Activated CD4-positive, alpha-beta T cell treated with anti-CD3 and anti-CD28 coated beads, Interleukin-2, amount 50 U/mL, for 1 hour (primary cell): ENCODE measurements at regions not wholly inside any gene's neighbourhood (a gene's known extent, or its start where the extent isn't known, plus 50 kb on each side); places are given as distances from the start of the nearest gene placed in this dataset.
"Not testable (repeated sequence)": the region's sequence is repeated elsewhere in the genome, so short reads cannot be mapped to it uniquely, and the experiment has no call there.

Experiments
- DNase-seq: peaks from one replicate; pipeline ENCODE4 v3.0.0-alpha.2; 2020

DNA sequence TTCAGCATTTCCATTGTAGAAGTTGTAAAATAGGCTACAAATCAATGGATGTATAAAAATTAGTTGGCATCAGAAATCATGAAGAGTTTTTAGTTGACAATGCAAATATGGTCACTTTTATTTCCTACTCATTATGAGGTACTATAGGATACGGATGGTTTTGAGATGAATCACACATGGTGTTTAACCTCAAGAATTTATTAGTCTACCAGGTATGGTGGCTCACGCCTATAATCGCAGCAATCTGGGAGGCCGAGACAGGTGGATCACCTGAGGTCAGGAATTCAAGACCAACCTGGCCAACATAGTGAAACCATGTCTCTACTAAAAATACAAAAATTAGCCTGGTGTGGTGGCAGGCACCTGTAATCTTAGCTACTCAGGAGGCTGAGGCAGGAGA is 1119.0 kb downstream of the NXPH1 start:
- not testable (repeated sequence) for DNase-seq

DNA sequence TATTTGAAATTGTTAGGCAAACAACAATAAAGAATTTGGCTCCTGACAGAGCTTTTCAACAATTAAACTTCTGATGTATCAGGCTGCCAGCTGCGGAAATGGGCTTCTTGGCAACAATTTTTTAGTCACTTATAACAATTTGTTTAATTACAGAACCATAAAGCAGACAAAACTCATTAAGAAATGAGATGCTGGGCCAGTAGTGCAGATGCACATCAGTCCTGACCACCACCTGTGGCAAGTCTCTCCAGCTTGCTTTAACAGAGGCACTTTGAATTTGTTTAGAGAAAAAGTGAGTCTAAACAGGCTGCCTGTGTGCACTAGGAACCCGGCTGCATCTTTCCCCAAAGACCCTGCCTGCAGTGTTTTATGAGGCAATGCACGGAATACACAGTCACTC is 1124.4 kb downstream of the NXPH1 start:
- DNase-seq = no peak

DNA sequence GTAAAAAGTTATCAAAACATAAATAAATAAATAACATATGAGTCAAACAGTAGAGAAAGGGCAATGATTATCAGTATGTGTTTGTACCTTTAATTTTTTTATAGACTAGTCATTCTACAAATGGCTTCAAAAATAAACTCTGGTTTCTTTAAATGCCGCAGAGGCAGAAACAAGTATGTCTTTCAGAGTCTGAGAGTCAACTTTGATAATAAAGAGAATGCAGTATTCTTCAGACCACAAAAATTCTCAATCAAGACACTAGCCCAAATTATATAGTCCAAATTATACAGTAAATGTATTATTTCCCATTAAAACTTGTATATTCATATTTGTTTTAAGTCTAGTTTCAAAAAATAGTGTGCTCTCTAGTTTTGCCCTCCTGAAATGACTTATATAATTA is 1142.3 kb downstream of the NXPH1 start:
- no peak for DNase-seq

DNA sequence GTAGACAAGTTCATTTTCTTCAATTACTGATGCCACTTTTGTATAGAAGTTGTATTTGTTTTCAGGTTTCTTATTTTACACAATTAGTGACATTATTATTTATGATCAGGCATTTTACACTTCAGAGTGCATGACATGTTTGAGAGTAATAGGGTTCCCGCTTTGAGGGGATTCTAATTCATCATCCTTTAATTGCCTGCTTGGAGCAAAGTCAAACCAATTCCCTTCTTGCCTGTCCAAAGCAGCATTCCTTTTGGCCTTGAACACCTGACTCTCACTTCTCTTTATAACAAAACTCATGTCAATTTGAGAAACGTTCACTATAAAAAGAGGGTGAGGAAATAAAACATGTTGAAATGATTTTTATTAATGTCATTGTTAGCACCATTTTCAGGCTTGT is 1149.4 kb downstream of the NXPH1 start:
- no peak for DNase-seq

DNA sequence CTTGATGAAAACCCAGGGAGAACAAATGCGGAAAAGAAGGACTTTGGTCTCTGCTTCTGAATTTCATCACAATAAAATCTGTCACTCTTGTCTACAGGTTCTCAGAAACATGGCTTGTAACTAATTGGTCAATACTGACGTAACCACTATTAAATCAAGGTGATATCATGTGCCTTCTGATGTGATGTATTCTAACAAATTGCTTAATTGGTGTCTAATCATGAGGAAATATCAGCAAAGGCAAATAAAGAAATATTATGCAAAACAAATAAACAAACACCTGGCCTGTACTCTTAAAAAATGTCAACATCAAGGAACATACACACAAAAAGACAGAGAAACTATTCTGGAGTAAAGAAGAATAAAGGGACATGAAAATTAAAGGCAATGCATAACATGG is 1165.0 kb downstream of the NXPH1 start:
- DNase-seq = no peak

DNA sequence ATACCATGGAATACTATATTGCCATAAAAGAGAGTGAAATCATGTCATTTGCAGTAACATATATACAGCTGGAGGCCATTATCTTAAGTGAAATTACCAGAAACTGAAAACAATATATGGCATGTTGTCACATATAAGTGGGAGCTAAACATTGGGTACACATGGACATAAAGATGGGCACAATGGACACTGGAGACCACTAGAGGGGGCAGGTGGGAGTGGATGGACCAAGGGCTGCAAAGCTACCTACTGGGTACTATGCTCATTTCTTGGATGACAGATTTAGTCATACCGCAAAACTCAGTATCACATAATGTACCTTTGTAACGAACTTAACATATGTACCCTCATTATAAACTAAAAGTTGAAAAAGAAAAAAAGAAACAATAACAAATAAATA is 1167.6 kb downstream of the NXPH1 start:
- no peak for DNase-seq

DNA sequence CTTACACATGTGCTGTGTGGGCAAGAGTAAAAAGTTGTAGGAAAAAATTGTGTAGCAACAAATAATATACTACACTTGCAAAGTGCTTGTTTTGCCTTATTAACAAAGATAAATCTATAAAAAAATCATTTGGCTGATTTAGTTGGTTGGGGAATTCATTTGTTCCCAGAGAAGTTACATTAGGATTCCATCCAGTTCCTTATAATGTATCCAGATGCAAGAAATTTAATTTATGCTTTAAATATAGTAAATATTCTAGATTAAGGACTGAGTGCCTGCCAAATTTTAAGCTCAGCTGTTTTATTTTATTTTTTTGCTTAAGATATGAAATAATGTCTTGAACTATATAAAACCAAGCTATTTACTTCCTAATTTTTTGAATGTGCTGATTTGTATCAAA is 1169.9 kb downstream of the NXPH1 start:
- DNase-seq = no peak

DNA sequence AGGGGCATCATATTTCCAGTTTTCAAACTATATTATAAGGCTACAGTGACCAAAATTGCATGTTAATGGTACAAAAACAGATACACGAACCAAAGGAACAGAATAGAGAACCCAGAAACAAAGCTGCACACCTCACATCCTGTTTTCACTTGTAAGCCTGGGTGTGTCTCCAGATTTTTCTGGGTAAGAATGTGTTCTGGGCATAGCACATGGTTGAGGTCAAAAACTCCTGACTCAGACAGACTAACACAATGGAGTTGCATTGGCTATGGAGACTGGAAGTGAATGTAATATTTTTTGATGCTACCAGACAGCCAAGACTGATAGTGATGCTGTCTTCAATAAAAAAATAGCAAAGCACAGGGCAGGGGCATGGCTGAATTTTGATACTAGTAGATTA is 1175.2 kb downstream of the NXPH1 start:
- DNase-seq = no peak

DNA sequence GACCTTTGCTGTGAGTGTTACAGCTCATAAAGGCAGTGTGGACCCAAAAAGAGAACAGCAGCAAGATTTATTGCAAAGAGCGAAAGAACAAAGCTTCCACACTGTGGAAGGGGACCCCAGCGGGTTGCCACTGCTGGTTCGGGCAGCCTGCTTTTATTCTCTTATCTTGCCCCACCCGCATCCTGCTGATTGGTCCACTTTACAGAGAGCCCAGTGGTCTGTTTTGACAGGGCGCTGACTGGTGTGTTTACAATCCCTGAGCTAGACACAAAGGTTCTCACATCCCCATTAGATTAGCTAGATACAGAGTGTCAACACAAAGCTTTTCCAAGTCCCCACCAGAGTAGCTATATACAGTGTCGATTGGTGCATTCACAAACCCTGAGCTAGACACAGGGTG is 1187.5 kb downstream of the NXPH1 start:
- DNase-seq = not testable (repeated sequence)

DNA sequence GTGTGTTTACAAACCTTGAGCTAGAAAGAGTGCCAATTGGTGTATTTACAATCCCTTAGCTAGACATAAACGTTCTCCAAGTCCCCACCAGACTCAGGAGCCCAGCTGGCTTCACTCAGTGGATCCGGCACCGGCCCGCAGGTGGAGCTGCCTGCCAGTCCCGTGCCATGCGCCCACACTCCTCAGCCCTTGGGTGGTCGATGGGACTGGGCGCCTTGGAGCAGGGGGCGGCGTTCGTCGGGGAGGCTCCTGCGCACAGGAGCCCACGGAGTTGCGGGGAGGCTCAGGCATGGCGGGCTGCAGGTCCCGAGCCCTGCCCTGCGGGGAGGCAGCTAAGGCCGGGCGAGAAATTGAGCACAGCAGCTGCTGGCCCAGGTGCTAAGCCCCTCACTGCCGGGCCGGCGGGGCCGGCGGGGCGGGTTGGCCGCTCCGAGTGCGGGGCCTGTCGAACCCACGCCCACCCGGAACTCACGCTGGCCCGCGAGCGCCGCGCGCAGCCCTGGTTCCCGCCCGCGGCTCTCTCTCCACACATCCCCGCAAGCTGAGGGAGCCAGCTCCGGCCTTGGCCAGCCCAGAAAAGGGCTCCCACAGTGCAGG is 1188.0 kb downstream of the NXPH1 start:
- not testable (repeated sequence) for DNase-seq

DNA sequence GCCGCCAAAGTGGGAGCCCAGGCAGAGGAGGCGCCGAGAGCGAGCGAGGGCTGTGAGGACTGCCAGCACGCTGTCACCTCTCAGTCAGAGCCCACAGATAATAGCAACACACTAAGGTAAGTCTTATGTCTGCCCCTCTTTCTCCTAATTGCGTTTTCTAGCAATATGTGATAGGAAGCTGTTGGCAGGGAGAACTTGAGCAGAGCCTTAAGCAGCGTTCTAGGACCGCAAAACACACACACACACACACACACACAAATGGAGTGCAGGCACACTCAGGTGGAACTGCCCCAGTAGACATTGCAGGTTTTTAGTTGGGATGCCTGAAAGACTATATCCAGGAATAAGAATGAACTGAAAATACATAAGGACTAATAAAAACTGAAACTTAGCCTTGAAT is 1188.5 kb downstream of the NXPH1 start:
- no peak for DNase-seq

DNA sequence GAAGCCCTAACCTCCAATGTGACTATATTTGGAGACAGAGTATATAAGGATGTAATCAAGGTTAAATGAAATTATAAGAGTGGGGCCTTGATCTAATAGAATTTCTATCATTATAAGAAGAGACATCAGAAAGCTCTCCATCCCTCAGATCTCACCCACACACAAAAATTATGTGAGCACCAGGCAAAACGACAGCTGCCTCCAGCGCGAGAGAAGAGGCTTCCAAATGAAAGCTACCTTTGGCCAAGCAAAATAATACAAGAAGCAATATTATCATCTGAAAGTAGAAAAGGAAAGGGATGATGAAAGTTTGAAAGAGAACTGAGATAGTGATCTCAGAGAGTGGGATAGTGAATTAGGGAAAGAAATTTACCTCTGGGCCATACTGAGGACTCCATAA is 1192.5 kb downstream of the NXPH1 start:
- DNase-seq = no peak

DNA sequence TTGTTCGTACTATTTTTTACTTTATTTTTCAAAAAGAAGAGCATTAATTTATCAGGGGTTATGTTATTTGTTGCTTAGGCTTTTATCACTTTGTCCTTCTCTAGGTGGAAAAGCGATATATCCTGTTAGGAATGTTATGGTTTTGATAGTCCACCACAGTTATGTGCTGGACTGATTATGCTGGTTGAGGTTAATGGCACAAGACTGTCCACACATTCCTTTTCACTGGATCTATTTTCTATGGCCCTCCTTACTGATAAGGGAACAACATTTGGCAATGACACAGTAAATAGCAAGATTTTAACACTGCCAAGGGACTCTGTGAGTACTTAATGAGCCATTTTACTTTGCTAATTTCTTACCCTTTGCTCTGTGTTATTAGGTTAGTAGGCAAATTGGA is 1212.3 kb downstream of the NXPH1 start:
- DNase-seq = no peak

DNA sequence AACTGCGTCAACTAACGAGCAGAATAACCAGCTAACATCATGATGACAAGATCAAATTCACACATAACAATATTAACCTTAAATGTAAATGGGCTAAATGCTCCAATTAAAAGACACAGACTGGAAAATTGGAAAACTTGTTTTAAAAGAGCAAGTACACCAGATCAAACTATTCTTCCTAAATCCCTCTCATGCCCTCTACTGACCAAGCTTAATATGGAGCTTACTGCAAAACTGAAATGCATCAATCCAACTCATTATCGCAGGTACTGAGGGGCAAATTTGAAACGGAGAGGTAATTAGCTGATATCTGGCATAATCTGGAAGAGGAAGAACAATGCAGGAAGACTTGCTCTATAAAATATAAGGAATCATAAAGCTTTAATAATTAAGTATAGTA is 1223.8 kb downstream of the NXPH1 start:
- no peak for DNase-seq

DNA sequence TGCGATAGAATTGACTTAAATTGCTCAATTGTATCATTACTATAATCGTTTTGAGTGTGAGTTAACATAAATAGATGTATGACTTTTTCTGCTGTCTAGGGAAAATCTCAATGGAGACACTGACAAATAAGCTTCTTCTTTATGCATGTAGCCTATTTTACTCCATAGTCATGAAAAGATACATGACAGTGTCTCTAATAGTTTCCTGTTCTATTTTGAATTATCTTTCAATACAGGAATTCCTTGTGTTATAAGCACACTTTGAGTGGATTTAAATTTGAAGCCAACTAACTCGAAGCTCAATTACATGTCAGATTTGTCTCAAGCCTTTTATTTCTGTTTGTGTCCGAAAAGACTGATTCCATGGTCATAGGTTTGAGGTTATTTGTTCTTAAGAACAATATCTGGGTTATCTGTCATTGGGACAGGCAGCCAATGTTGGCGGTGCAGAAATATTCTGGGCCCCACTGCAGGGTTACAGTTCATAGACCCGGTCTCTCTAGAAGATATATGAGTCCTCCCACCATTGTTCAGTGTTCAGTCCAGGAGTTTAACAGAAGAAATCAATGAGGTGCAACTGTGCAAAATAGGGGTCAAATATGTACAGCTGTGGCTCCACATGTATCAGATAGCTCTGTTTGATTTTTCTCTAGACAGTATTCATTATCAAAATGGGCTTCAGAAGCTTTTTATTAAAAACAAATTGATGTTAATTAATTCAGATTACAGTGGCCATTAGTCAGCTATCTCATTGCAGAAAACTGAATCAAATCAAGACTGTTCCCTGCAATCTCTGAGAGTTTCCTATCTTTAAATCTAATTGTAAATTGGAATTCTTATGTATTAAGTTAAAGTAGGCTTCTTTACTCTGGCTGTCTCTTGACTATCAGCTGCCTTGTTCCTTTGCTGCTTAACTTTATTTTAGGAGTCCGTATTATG is 1238.8 kb downstream of the NXPH1 start:
- DNase-seq = no peak

DNA sequence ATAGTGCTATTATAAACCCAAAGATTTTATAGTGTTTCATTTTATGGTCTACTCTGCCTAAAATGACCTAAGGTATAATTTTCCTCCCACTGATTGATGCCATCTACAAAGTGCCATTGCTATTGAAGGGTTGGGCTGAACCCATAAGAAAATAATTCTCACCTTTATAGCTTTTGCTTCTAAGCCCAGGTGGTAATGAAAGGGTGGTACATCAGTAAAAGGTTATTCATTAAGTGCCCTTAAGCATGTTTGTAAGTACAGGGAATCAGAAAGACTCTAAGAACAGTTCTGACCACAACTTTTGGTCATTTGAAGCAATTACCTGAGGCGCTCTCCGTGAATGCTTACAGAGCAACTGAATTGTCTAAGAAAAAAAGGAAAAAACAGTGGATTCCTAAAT is 1247.3 kb downstream of the NXPH1 start:
- no peak for DNase-seq

DNA sequence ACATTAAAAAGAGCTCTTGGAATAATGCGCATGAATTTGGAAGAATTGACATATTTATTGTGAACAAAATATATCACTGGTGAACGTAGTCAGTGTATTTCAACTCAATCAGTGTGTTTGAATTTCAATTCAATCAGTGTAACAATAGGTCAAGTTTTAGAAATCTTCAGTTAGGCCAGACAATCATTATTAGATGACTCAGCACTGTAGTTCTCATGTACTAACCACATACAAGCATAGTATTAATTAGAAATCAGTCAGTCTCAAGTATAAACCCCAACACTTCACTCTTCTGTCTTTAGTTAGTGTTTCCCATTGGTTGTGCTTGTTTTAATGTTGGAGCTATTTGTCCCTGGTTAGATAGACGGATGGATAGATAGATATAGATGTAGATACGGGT is 1247.9 kb downstream of the NXPH1 start:
- no peak for DNase-seq

DNA sequence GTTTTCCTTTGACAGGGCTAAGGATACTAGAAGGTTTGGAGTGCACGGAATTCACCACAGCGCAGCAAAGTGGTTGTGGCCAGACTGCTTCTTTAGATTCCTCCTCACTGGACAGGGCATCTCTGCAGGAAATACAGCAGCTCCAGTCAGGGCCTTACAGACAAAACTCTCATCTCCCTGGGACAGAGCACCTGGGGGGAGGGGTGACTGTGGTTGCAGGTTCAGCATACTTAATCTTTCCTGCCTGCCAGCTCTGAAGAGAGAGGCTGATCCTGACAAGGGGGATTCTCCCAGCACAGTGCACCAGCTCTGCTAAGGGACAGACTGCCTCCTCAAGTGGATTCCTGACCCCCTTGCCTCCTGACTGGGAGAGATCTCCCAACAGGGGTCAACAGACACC is 1257.9 kb downstream of the NXPH1 start:
- no peak for DNase-seq

DNA sequence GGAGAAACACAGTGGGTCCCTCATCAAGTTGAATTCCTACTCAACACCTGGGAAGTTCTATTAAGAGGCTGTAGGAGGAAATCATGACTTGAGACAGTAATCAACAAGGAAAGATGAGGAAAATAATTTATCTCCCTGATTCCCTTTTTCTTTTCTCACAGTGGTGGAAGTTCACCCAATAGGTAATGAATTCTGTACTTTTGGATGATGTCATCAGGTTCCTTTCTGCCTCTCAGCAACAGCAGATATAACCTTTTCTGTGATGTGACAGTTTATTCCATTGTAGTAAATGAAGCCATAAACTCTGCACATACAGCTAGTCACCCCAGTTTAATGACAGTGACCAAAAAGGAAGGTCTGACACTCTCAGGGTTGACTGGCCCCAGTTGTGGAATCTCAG is 1265.0 kb downstream of the NXPH1 start:
- no peak for DNase-seq

DNA sequence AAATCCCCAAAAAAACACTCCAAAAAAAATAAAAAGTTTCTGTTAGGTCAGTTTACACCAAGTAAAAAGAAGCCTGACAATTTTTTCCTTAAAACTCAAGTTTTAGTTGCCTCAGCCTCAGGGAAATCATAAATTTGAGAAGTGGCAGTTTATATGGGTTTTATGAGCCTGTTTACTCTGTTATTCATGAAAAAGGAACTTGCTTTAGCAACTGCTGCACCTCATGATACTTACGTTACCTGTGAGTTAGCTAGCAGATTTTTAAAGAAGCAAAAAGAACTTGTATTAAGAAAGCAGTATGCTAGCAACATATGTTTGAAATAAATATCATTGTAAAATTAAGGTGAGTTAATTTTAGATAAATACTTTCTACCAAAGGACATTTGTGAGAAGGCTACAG is 1264.5 kb upstream of the PHF14 start:
- DNase-seq = no peak

DNA sequence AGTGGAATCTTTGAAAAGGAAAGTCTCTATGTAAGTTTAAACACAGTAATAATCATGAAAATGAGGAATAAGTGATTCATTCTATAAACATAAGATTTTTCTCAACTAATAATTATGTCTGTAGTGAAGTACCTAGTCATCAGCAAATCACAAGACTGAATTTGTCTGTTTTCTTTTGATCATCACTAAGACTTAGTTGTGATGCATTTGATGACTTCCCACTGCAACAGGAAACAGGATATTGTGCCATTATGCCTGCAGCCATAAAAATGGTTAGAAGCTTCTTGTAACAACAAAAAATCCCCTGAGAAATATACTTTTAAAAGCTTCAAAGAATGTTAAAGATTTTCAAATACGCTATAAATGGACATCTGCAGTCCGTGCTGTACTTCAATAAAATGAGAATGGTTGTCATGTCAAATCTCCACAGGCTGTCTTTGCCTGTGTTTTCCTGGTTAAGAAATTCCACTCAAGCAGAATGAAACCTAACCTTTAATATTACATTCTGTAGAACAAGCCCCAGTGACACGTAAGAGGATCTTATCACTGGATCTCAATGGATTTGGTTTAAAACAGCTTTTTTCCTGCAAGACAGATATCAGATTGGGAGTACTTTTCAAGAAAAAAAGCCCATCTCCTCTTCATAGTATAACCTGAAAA is 1262.3 kb upstream of the PHF14 start:
- no peak for DNase-seq

DNA sequence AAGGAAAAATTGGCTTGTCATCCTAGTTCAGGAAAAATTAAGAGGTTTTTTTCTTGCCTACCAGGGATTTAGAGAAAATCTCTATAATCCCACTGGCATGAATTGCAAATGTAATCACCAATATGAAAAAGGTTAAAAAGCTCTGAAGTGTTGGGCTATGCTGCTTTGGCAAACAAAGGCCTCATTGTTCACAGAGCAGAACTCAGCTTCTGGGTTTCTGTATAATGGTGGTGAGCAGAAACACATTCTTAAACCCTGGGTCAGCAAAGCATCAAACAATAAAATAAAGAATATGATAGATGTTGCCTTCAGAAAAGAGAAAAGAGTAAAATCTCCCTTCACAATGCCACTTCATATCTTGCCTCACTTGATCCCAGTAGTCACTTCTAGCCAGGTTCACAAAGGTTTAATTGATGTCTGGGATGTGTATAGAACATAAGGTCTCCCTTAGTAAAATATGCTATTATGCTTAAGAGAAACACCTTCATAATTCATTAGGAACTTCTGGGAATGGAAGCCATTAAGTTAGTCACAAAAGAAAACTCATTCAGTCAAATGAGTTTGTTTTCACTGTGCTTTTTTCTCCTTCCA is 1255.5 kb upstream of the PHF14 start:
- DNase-seq = no peak

DNA sequence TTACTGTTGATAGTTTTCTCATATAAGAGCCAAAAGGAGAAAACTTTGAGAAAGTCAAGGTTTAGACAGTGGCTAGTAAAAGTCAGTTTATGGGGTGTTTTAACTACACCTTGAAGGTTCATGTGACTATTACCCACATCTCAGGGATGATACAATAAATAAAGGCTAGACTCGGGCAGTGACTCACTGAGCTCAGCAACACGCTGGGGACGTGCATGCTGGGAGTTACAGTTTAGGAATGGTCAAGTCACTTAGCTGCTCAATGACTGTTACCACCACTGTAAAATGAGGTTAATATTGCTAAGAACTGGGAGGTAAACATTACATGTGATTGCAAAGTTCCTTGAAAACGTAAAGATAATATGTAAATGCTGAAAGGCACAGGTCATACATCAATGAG is 1254.4 kb upstream of the PHF14 start:
- DNase-seq = no peak

DNA sequence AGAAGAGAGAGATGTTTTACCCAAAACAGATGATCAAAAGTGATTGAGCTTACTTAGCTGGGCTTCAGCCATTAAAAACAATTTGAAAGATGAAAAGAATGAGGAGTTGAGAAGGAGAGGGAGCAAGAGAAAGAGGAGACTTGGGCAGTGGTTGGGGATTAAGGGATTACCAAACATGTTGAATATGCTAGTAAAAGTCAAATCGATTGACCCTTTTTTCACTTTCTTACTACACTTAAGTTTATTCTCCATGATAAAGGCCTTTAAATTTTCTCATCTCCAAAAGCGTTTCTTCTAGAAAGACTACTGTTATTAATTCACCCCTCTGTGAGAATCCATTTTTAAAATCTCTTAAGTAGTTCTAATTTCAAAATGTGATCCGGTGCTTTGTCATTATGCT is 1254.0 kb upstream of the PHF14 start:
- no peak for DNase-seq
